Esophagus squamous epithelium (tissue), 4 donors: ENCODE measurements at regions not wholly inside any gene's neighbourhood (a gene's known extent, or its start where the extent isn't known, plus 50 kb on each side); places are given as distances from the start of the nearest gene placed in this dataset.

Source experiments
- POLR2A ChIP-seq, 4 donors: fragments of 450-650 bp; IDR thresholded peaks; one replicate each; pipeline ENCODE4 v1.6.1; 2017; ENCODE audit warnings: antibody characterized with exemption in 4 of 4, mild to moderate bottlenecking in 4 of 4, moderate library complexity in 3 of 4
- TF ChIP-seq, protein P1 (sequence below), 6 experiments: fragments of 450-650 bp in 4 of 6; fragments of 200-600 bp in 2 of 6; sonication (generic) in 2 of 6; IDR thresholded peaks; one replicate each; pipeline ENCODE4 v1.5.1; 2016 to 2019; ENCODE audit warnings: antibody characterized with exemption in 6 of 6, mild to moderate bottlenecking in 4 of 6, moderate library complexity in 4 of 6

DNA sequence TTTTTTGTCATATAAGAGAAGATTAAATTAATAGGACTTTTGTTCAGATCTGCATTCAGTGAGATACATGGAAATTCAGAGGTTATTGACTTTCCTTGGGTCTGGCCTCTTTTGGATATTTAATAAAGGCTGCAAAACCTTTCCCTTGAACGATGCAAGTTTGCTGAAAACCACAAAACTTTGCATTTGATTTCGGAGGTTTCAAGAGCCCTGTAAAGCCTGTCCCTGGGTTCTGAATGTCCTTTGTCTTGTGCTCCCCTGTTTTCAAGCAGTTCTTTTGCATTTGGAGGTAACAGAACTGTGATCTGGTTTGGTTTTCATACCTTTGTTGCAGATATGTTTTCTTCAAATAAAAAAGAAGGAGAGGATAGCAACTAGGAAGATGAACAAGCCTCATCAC is 188.1 kb upstream of the DMRT1 start:
- TF ChIP-seq POLR2A (IDR thresholded peaks at IDR 0.05), result no peak
- TF ChIP-seq, protein P1, sequence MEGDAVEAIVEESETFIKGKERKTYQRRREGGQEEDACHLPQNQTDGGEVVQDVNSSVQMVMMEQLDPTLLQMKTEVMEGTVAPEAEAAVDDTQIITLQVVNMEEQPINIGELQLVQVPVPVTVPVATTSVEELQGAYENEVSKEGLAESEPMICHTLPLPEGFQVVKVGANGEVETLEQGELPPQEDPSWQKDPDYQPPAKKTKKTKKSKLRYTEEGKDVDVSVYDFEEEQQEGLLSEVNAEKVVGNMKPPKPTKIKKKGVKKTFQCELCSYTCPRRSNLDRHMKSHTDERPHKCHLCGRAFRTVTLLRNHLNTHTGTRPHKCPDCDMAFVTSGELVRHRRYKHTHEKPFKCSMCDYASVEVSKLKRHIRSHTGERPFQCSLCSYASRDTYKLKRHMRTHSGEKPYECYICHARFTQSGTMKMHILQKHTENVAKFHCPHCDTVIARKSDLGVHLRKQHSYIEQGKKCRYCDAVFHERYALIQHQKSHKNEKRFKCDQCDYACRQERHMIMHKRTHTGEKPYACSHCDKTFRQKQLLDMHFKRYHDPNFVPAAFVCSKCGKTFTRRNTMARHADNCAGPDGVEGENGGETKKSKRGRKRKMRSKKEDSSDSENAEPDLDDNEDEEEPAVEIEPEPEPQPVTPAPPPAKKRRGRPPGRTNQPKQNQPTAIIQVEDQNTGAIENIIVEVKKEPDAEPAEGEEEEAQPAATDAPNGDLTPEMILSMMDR (IDR thresholded peaks at IDR 0.05), result no peak
